Uterus (tissue), 2 donors: ENCODE measurements at regions not wholly inside any gene's neighbourhood (a gene's known extent, or its start where the extent isn't known, plus 50 kb on each side); places are given as distances from the start of the nearest gene placed in this dataset.

Experiments
- POLR2A ChIP-seq, 2 donors: fragments of 450-650 bp; IDR thresholded peaks; one replicate each; pipeline ENCODE4 v1.6.1; 2016; ENCODE audit warnings: antibody characterized with exemption in 2 of 2, mild to moderate bottlenecking in 1 of 2, moderate library complexity in 1 of 2
- TF ChIP-seq, protein P1 (sequence below), 4 experiments: fragments of 200-600 bp in 2 of 4; fragments of 450-650 bp in 2 of 4; sonication (generic) in 2 of 4; IDR thresholded peaks; one replicate each; pipeline ENCODE4 v1.5.1; 2016 to 2019; ENCODE audit warnings: antibody characterized with exemption in 4 of 4, mild to moderate bottlenecking in 2 of 4, moderate library complexity in 1 of 4

DNA sequence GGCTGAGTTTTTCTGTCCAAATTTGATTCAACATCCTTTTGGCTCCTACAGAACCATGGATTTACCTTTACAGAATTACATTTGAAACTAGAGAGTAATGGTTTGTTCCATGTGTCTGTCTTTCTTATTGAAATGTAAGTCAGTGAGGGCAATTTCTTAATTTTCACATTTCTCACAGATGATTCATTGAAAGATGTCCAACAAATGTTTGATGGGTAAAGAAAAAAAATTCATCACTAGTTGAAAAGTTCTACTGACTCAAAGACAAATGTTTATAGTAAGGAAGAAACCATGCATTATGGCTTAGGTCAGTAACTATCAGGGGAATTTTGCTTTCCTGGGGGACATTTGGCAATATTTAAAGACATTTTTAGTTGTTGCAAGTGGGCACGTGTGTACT is 131.6 kb upstream of the TRPM3 start:
- TF ChIP-seq, protein P1, sequence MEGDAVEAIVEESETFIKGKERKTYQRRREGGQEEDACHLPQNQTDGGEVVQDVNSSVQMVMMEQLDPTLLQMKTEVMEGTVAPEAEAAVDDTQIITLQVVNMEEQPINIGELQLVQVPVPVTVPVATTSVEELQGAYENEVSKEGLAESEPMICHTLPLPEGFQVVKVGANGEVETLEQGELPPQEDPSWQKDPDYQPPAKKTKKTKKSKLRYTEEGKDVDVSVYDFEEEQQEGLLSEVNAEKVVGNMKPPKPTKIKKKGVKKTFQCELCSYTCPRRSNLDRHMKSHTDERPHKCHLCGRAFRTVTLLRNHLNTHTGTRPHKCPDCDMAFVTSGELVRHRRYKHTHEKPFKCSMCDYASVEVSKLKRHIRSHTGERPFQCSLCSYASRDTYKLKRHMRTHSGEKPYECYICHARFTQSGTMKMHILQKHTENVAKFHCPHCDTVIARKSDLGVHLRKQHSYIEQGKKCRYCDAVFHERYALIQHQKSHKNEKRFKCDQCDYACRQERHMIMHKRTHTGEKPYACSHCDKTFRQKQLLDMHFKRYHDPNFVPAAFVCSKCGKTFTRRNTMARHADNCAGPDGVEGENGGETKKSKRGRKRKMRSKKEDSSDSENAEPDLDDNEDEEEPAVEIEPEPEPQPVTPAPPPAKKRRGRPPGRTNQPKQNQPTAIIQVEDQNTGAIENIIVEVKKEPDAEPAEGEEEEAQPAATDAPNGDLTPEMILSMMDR (IDR thresholded peaks at IDR 0.05): no peak
- no peak for TF ChIP-seq POLR2A (IDR thresholded peaks at IDR 0.05)
